Vagina (tissue), 2 donors: ENCODE measurements at regions not wholly inside any gene's neighbourhood (a gene's known extent, or its start where the extent isn't known, plus 50 kb on each side); places are given as distances from the start of the nearest gene placed in this dataset.

Source experiments
- DNase-seq, 2 donors: peaks; one replicate each; pipeline ENCODE4 v3.0.0-alpha.2; 2017; ENCODE audit errors: extremely low spot score in 2 of 2
- H3K27ac ChIP-seq: fragments of 200-600 bp; sonication (generic); one replicate; pipeline ENCODE4 v1.5.1; 2019
- H3K27me3 ChIP-seq: fragments of 200-600 bp; sonication (generic); one replicate; pipeline ENCODE4 v1.5.1; 2019
- H3K36me3 ChIP-seq, 2 donors: fragments of 200-600 bp; sonication (generic); one replicate each; pipeline ENCODE4 v1.5.1; 2017 to 2019
- H3K4me1 ChIP-seq: fragments of 200-600 bp; sonication (generic); one replicate; pipeline ENCODE4 v1.5.1; 2019
- H3K4me3 ChIP-seq, 2 donors: fragments of 200-600 bp; sonication (generic); 1 replicate in 1 of 2; 2 replicates in 1 of 2; pipeline ENCODE4 v1.5.1; 2016 to 2019
- H3K9me3 ChIP-seq: fragments of 200-600 bp; sonication (generic); one replicate; pipeline ENCODE4 v1.5.1; 2019
- POLR2A ChIP-seq, 2 donors: fragments of 450-650 bp; IDR thresholded peaks; one replicate each; pipeline ENCODE4 v1.6.1; 2017; ENCODE audit warnings: antibody characterized with exemption in 2 of 2, mild to moderate bottlenecking in 2 of 2, moderate library complexity in 2 of 2
- POLR2AphosphoS5 ChIP-seq, 2 donors: sonication (generic); formaldehyde crosslinking; IDR thresholded peaks; one replicate each; pipeline ENCODE4 v1.9.0; 2017; ENCODE audit warnings: antibody characterized with exemption in 2 of 2, mild to moderate bottlenecking in 2 of 2, low read depth in 1 of 2; ENCODE audit not compliant: insufficient read depth in 1 of 2
- intact Hi-C: fragments of 100-400 bp; cut with DNase I; formaldehyde crosslinking; loops from one replicate; pipeline ENCODE4 v1.15.1; 2023
- TF ChIP-seq, protein P1 (sequence below), 3 experiments: fragments of 450-650 bp in 2 of 3; fragments of 200-600 bp in 1 of 3; sonication (generic) in 1 of 3; IDR thresholded peaks; one replicate each; pipeline ENCODE4 v1.5.1; 2017 to 2019; ENCODE audit warnings: antibody characterized with exemption in 3 of 3, mild to moderate bottlenecking in 2 of 3, moderate library complexity in 2 of 3

DNA sequence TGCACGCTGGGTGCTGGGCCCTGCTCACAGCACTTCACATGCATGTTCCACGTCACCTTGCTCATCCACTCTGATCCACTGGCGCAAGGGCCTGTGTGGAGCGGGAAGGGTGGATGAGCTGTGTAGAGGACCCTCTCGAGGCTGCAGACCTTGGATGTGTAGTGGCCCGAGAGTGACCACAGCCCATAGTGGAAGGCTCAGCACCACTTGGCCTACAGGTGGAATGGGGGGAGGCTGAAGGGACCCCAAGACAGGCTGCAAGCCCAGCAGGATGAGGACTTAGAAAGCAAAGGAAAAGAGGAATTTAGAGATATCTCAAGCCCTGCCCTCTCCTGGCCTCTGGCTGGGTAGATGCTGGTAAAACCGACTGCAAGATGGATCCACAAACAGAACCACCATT, 175.9 kb upstream of the COPS8 start:
- TF ChIP-seq, protein P1, sequence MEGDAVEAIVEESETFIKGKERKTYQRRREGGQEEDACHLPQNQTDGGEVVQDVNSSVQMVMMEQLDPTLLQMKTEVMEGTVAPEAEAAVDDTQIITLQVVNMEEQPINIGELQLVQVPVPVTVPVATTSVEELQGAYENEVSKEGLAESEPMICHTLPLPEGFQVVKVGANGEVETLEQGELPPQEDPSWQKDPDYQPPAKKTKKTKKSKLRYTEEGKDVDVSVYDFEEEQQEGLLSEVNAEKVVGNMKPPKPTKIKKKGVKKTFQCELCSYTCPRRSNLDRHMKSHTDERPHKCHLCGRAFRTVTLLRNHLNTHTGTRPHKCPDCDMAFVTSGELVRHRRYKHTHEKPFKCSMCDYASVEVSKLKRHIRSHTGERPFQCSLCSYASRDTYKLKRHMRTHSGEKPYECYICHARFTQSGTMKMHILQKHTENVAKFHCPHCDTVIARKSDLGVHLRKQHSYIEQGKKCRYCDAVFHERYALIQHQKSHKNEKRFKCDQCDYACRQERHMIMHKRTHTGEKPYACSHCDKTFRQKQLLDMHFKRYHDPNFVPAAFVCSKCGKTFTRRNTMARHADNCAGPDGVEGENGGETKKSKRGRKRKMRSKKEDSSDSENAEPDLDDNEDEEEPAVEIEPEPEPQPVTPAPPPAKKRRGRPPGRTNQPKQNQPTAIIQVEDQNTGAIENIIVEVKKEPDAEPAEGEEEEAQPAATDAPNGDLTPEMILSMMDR (IDR thresholded peaks at IDR 0.05) = no peak
- TF ChIP-seq POLR2A (IDR thresholded peaks at IDR 0.05) = no peak
- TF ChIP-seq POLR2AphosphoS5 (IDR thresholded peaks at IDR 0.05; ENCODE audit: insufficient read depth in 1 of 2, low read depth in 1 of 2) = no peak
- Histone ChIP-seq H3K9me3 (no peaks in the 10 kb centered on the region), H3K27ac (no peak overlapping the region), H3K27me3 (no peaks in the 10 kb centered on the region), H3K4me1 (no peaks in the 10 kb centered on the region), H3K4me3 (no peak overlapping the region), H3K36me3 (no peaks in the 10 kb centered on the region)
- DNase-seq = peak in 1 of 2 donors; percentile 85
- intact Hi-C loops = no loop called here

DNA sequence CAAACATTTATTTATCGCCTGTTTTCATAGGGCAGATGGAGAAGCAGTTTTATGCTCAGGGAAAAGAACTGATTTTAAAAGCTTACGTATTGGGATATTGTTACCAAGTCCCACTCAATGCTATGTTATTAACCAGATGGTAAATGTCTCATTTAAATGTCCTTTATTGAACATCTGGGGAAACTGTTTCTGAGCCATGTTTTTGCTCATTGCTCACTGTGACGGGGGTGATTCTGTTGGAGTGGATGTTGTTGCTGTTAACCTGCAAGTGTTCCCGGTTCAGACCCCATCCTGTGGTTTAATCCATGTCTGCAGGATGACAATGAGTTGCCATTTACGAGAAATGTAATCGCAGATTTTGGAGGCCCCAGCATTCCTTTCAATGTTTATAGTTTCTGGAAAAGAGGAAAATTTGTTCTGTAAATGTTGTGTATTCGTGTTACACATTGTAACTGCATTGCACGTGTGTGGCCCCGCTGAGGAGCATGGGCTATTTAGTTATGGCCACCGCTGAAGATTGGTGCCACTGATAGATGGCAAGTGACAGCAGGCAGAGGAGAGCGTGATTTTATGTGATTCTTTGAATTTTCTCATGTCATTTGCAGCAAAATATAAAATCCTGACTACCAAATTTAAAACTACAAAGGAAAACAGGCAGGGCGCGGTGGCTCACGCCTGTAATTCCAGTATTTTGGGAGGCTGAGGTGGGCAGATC, 174.8 kb upstream of the COPS8 start:
- H3K4me3 ChIP-seq = no peak overlapping the region
- DNase-seq = no peak

GRCh38 chr2:236912326-236913120, 173.2 kb upstream of the COPS8 start:
- Histone ChIP-seq H3K27ac (no peak overlapping the region), H3K36me3 (no peaks in the 10 kb centered on the region), H3K9me3 (no peaks in the 10 kb centered on the region), H3K4me1 (no peaks in the 10 kb centered on the region), H3K27me3 (no peaks in the 10 kb centered on the region), H3K4me3 (no peak overlapping the region)
- intact Hi-C loops = no loop called here
- DNase-seq = no peak
- TF ChIP-seq, protein P1 (IDR thresholded peaks at IDR 0.05) = no peak
- TF ChIP-seq POLR2AphosphoS5 (IDR thresholded peaks at IDR 0.05; ENCODE audit: insufficient read depth in 1 of 2, low read depth in 1 of 2) (no peak), POLR2A (IDR thresholded peaks at IDR 0.05) (no peak)

More for the DNA sequence above, 174.8 kb upstream of the COPS8 start:
- Histone ChIP-seq H3K4me1 (no peaks in the 10 kb centered on the region), H3K27me3 (no peaks in the 10 kb centered on the region), H3K27ac (no peak overlapping the region), H3K36me3 (no peaks in the 10 kb centered on the region), H3K9me3 (no peaks in the 10 kb centered on the region)
- TF ChIP-seq POLR2AphosphoS5 (IDR thresholded peaks at IDR 0.05; ENCODE audit: insufficient read depth in 1 of 2, low read depth in 1 of 2) = no peak
- TF ChIP-seq, protein P1 (IDR thresholded peaks at IDR 0.05) = no peak
- no peak for TF ChIP-seq POLR2A (IDR thresholded peaks at IDR 0.05)
- intact Hi-C loops = no loop called here

GRCh38 chr2:236915186-236915585, 170.5 kb upstream of the COPS8 start:
- no peaks in the 10 kb centered on the region for H3K27me3 ChIP-seq
- H3K27ac ChIP-seq = no peak overlapping the region
- H3K9me3 ChIP-seq = no peaks in the 10 kb centered on the region
- intact Hi-C loops = no loop called here
- no peak for DNase-seq
- H3K4me1 ChIP-seq = no peaks in the 10 kb centered on the region
- H3K4me3 ChIP-seq = no peak overlapping the region
- no peak for TF ChIP-seq POLR2AphosphoS5 (IDR thresholded peaks at IDR 0.05; ENCODE audit: insufficient read depth in 1 of 2, low read depth in 1 of 2)
- no peak for TF ChIP-seq POLR2A (IDR thresholded peaks at IDR 0.05)
- TF ChIP-seq, protein P1 (IDR thresholded peaks at IDR 0.05) = no peak
- H3K36me3 ChIP-seq = no peaks in the 10 kb centered on the region

DNA sequence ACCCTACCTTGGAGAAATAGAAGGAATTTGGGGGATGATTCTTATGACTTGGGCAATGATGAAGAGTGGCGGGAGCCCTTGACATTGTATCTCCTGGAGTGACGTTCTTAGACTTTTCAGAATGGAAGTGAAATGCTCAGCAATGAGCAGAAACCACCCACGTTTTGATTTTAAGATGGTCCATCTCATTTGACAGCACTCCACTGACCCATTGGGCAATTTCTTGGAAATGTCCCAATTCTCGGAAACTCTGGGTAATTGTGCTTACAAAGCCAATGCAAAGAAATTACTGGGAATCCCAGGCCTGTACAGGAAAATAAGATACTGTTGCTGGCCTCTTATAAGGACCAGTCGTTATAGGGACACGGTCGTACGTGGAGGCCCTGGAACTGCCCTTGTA, 170.0 kb upstream of the COPS8 start:
- Histone ChIP-seq H3K36me3 (no peaks in the 10 kb centered on the region), H3K27ac (no peak overlapping the region), H3K27me3 (no peaks in the 10 kb centered on the region), H3K9me3 (no peaks in the 10 kb centered on the region), H3K4me1 (no peaks in the 10 kb centered on the region), H3K4me3 (no peak overlapping the region)
- TF ChIP-seq POLR2AphosphoS5 (IDR thresholded peaks at IDR 0.05; ENCODE audit: insufficient read depth in 1 of 2, low read depth in 1 of 2) (no peak), POLR2A (IDR thresholded peaks at IDR 0.05) (no peak)
- TF ChIP-seq, protein P1 (IDR thresholded peaks at IDR 0.05) = no peak
- DNase-seq = no peak
- intact Hi-C loops = no loop called here
